Daoy (cell line): ENCODE measurements at regions not wholly inside any gene's neighbourhood (a gene's known extent, or its start where the extent isn't known, plus 50 kb on each side); places are given as distances from the start of the nearest gene placed in this dataset.
"Not testable (repeated sequence)": the region's sequence is repeated elsewhere in the genome, so short reads cannot be mapped to it uniquely, and the experiment has no call there.

ENCODE experiments used
- DNase-seq: peaks from one replicate; pipeline ENCODE4 v3.0.0-alpha.2; 2015; ENCODE audit warnings: low read depth

DNA sequence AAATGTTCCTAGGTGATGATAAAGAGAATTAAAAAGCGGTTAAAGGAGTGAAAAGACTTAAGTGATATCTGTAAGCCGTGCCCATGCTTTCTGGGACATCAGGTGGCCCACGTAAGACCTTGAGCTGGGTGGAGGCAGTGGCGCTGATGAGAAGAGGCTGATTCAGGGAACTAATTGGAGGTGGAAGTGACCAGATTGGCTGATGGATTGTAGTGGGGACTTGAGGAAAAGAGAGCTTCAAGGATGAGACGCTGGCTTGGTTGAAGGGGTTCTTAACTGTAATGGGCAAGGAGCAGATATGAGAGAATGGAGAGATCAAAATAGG is 69.1 kb upstream of the EP300 start:
- no peak for DNase-seq

GRCh38 chr22:41028841-41029240 is 63.6 kb upstream of the EP300 start:
- DNase-seq: peak; percentile 37

DNA sequence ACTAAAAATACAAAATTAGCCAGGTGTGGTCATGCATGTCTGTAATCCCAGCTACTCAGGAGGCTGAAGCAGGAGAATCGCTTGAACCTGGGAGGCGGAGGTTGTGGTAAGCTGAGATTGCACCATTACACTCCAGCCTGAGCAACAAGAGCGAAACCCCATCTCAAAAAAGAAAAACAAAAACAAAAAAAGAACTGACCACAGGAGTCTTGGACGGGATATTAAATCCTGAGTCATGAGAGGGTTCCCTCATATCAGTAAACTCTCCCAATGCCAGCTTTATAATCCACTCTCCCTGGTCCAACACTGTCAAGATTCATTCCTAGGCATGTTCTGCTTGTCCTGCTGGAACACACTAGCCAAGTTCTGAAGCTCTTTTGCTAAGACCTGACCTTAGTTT is 61.5 kb upstream of the EP300 start:
- peak; percentile 53 for DNase-seq

DNA sequence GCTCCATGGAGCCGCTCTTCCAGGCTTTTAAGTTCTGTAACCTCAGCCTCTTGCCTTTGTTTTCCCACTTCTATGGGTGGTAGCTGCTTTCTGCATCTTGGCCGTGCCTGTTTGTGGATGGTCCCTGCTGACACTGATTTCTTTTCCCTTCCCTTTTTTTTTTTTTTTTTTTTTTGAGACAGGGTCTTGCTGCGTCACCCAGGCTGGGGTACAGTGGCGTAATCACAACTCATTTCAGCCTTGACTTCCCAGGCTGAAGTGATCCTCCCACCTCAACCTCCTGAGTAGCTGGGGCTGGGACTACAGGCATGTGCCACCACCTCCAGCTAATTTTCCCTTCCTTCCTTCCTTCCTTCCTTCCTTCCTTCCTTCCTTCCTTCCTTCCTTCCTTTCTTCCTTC is 57.7 kb upstream of the EP300 start:
- no peak for DNase-seq

DNA sequence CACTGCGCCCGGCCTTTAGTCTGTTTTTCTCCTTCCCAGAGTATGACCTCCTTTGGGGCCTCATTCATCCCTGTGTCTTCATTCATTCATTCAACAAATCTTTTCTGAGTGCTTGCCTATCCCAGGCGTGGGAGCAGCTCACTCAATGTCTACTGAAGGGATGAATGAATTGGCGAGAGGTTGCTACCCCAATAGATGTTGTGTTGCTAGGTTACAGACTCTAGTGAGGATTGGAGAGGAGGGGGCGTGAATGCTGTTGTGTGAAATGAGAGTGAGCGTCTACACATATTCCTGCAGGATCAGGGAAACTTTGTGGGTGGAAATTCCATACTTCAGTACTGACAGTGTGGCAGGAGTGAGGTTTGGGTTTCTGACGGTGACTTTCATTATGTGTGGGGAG is 55.5 kb upstream of the EP300 start:
- no peak for DNase-seq

- no peak for DNase-seq
Measured at GRCh38 chr22:41038732-41039131, 53.7 kb upstream of the EP300 start.

DNA sequence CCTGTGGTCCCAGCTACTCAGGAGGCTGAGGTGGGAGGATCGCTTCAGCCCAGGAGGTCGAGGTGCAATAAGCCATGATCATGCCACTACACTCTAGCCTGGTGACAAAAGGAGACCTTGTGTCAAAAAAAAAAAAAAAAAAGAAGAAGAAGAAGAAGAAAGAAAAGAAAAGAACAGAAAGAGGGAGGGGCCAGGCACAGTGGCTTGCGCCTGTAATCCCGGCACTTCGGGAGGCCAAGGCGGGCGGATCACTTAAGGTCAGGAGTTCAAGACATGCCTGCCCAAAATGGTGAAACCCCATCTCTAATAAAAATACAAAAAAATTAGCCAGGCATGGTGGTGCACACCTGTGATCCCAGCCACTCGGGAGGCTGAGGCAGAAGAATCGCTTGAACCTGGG is 52.8 kb upstream of the EP300 start:
- not testable (repeated sequence) for DNase-seq

- DNase-seq: no peak
Measured at GRCh38 chr22:41040483-41040882, 51.9 kb upstream of the EP300 start.

GRCh38 chr22:41041532-41041931 is 50.9 kb upstream of the EP300 start:
- DNase-seq: no peak
